HUDEP-2 (cell line): ENCODE measurements at regions not wholly inside any gene's neighbourhood (a gene's known extent, or its start where the extent isn't known, plus 50 kb on each side); places are given as distances from the start of the nearest gene placed in this dataset.

Source experiments
- DNase-seq, 76 experiments: peaks; one replicate each; lab custom pipeline; 2025; ENCODE audit not compliant: unreplicated experiment in 76 of 76; lab: John Stamatoyannopoulos, UW

- no peak for DNase-seq
Measured at GRCh38 chr3:144197582-144197981, 226.0 kb downstream of the DIPK2A start.

- no peak for DNase-seq
Measured at GRCh38 chr3:144200004-144200403, 228.4 kb downstream of the DIPK2A start.

GRCh38 chr3:144200466-144200865 lies 228.8 kb downstream of the DIPK2A start:
- no peak for DNase-seq

GRCh38 chr3:144221761-144222160 lies 250.1 kb downstream of the DIPK2A start:
- DNase-seq = no peak

GRCh38 chr3:144229330-144229729 lies 257.7 kb downstream of the DIPK2A start:
- DNase-seq = no peak

- no peak for DNase-seq
Measured at GRCh38 chr3:144229953-144230352, 258.3 kb downstream of the DIPK2A start.

- DNase-seq = no peak
Measured at GRCh38 chr3:144235489-144235888, 263.9 kb downstream of the DIPK2A start.

- no peak for DNase-seq
Measured at GRCh38 chr3:144237351-144237750, 265.7 kb downstream of the DIPK2A start.

GRCh38 chr3:144241404-144241803 lies 269.8 kb downstream of the DIPK2A start:
- DNase-seq = no peak

GRCh38 chr3:144242747-144243146 lies 271.1 kb downstream of the DIPK2A start:
- no peak for DNase-seq

- DNase-seq = no peak
Measured at GRCh38 chr3:144244662-144245061, 273.0 kb downstream of the DIPK2A start.

GRCh38 chr3:144252896-144253295 lies 281.3 kb downstream of the DIPK2A start:
- no peak for DNase-seq

- no peak for DNase-seq
Measured at GRCh38 chr3:144257381-144257780, 285.8 kb downstream of the DIPK2A start.

GRCh38 chr3:144259267-144259666 lies 287.6 kb downstream of the DIPK2A start:
- no peak for DNase-seq

GRCh38 chr3:144263706-144264105 lies 292.1 kb downstream of the DIPK2A start:
- DNase-seq = no peak

GRCh38 chr3:144264350-144264749 lies 292.7 kb downstream of the DIPK2A start:
- DNase-seq = no peak

- no peak for DNase-seq
Measured at GRCh38 chr3:144264794-144265193, 293.2 kb downstream of the DIPK2A start.

GRCh38 chr3:144265542-144266100 lies 294.0 kb downstream of the DIPK2A start:
- DNase-seq = no peak

GRCh38 chr3:144270100-144270499 lies 298.5 kb downstream of the DIPK2A start:
- no peak for DNase-seq

- no peak for DNase-seq
Measured at GRCh38 chr3:144272680-144273079, 301.1 kb downstream of the DIPK2A start.

- DNase-seq = no peak
Measured at GRCh38 chr3:144273601-144274000, 302.0 kb downstream of the DIPK2A start.

GRCh38 chr3:144275005-144275404 lies 303.4 kb downstream of the DIPK2A start:
- no peak for DNase-seq

- DNase-seq = no peak
Measured at GRCh38 chr3:144282313-144282712, 310.7 kb downstream of the DIPK2A start.
